NCI-H1436 (cell line): ENCODE measurements at regions not wholly inside any gene's neighbourhood (a gene's known extent, or its start where the extent isn't known, plus 50 kb on each side); places are given as distances from the start of the nearest gene placed in this dataset.
"Not testable (repeated sequence)": the region's sequence is repeated elsewhere in the genome, so short reads cannot be mapped to it uniquely, and the experiment has no call there.

Source experiments
- DNase-seq: peaks from one replicate; lab custom pipeline; 2025; lab: John Stamatoyannopoulos, UW

DNA sequence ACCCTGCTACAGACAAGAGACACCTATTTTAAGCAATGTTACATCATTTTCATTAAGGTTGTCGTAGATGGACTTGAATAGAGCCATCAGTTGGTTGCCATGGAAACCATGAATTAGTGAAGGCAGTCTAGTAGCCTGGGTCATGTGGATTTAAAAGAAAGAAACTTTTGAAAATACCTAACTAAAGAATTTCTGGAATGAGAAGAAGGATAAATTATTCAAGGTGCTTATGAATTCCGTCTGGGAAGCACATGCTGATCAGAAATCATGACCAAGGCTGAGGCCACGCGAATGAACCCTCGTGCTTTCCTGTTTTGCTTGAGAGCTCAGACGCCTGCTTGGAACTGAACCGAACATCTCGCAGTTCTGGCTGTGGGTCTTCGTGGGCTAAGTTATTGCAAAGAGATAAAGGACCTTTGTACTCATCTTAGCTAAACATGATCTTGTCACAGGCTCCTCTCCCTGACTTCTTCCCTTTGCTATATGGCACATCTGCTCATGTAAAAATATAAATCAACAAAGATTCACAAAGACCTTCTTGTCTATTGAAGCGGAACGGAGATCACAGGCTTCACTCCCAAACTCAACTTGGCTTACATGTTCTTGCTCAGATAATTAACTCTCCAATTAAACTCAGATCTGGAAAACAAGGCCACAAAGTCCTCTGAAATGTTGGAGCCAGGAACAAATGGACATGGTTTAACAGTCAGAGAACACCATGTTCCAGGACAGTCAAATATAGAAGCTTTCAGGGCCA, 140.2 kb downstream of the NUFIP1 start:
- DNase-seq, result no peak

DNA sequence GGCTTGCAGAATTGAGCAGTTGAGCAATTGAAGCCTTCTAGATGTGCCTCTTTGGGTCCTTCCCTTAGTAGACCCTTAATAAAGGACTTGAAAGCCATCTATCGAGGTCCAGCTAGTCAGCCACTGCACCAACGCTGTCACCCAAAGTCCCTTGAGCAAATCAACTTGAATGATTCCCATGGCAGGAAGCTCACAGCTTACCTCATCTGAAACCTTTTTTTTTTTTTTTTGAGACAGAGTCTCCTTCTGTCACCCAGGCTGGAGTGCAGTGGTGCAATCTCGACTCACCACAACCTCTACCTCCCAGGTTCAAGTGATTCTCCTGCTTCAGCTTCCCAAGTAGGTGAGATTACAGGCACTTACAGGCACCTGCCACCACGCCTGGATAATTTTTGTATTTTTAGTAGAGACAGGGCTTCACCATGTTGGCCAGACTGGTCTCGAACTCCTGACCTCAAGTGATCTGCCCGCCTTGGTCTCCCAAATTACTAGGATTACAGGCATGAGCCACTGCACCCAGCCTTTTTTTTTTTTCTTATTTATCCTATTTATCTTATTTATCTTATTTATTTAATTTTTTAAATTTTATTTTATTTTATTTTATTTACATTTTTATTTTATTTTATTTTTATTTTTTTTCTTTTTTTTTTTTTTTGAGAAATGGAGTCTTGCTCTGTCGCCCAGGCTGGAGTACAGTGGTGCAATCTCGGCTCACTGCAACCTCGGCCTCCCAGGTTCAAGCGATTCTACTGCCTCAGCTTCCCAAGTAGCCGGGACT, 143.8 kb downstream of the NUFIP1 start:
- not testable (repeated sequence) for DNase-seq

DNA sequence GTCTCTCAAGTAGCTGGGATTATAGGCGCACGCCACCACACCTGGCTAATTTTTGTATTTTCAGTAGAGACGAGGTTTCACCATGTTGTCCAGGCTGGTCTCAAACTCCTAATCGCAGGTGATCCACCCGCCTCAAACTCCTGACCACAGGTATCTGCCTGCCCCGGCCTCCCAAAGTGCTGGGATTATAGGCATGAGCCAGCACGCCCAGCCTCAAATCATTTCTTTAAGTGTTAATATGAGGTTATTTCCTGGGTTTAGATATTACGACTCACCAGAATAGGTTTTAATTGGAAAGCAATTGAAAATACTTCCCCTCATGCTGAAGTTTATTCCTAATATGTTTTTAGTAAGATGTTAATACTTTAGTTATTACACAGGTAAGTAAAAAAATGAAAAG, 144.5 kb downstream of the NUFIP1 start:
- DNase-seq, result no peak

GRCh38 chr13:44843403-44843802, 145.9 kb downstream of the NUFIP1 start:
- no peak for DNase-seq

GRCh38 chr13:44842158-44842557, 147.1 kb downstream of the NUFIP1 start:
- no peak for DNase-seq

DNA sequence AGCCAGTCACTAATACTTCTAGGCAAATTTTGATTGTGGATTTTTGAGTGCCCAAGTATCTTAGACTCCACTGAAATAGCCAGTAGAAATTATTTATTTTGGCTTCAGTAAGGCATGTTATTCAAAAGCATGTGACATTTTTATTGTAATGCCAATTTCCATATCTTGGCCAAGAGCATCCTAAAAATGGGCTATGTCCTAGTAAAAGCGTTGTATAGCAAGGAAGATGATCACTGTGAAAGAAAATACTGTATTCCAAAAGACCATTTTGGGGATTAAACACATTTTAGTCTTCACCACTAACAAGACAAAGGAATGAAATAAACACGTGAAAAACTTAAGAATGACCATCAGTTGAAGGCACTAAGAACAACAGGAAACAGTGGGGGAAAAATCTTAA, 149.1 kb downstream of the NUFIP1 start:
- no peak for DNase-seq

DNA sequence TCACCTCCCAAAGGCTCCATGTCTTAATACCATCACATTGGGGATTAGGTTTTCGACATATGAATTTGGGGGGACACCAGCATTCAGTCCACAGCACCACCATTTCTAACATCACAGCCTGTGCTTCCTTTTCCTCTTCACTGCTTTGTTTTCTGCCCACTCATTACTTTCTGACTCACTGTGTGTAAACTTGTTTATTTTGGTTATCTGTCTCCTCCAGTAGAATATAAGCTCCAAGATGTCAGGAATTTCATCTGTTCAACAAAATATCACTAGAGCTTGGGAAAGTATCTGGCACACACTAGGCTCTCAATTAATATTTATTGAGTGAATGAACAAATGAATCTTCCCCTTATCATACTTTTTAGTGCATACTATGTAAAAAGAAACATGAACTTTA, 152.0 kb downstream of the NUFIP1 start:
- DNase-seq, result no peak

DNA sequence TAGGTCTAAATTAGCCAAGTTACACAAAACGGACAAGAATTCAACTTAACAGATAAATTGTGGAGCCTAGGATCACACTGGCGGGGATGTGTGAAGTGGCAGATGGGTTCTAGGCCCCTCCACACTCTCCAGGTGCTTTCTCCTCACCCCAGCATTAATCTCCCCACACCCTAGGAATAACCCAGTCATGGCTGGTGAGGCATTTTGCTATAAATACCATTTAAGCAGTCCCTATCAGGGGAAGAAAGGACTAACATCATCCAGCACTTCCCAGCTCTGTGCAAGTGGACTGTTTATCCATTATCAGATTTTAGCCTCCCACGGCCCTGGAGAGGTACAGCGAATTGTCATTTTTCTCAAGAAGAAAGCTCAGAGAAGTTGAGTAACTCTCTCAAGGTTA, 154.9 kb downstream of the NUFIP1 start:
- no peak for DNase-seq

- DNase-seq, result no peak
Observed at GRCh38 chr13:44833626-44834025, 155.6 kb downstream of the NUFIP1 start.

GRCh38 chr13:44833139-44833538, 156.1 kb downstream of the NUFIP1 start:
- no peak for DNase-seq

- DNase-seq, result no peak
Observed at GRCh38 chr13:44826591-44827350, 162.5 kb downstream of the NUFIP1 start.

DNA sequence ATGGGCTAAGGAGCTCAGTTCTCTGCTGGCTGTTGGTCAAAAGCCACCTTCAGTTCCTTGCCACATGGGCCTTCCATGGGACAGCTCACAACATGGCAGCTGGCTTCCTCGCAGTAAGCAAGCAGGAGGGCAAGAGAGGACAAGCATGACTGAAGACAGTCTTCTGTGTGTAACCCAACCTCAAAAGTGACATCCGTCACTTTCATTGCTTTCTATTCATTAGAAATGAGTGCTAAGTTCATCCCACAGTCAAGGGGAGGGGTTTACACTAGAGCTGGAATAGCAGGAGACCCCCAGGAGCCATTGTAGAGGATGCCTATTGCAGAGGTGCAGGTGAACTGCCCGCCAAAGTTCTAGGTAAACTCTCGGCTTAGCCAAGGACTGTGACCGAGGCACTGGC, 163.3 kb downstream of the NUFIP1 start:
- DNase-seq, result no peak

- not testable (repeated sequence) for DNase-seq
Observed at GRCh38 chr13:44823555-44823954, 165.7 kb downstream of the NUFIP1 start.

DNA sequence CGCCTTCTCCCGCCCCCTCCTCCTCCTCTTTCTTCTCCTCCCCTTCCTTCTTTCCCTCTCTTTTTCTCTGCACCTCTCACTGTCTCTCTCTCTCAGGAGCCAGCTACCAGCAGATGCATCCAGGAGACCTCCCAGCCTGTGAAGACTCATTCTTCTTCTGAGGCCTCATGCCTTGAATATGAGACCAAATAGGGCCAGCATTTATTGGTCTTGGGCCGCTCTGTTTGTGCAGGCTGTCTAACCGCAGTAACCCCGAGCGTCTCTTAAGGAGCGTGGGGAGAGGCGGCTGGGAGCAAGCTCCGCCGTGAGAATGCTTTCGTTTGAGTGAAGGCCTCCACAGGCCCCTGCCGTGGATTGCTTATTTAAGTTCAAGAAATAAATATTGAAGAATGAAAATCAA, 167.0 kb downstream of the NUFIP1 start:
- DNase-seq, result no peak

GRCh38 chr13:44819772-44820171, 169.5 kb downstream of the NUFIP1 start:
- no peak for DNase-seq

- no peak for DNase-seq
Observed at GRCh38 chr13:44819245-44819644, 170.0 kb downstream of the NUFIP1 start.

- no peak for DNase-seq
Observed at GRCh38 chr13:44818428-44818827, 170.8 kb downstream of the NUFIP1 start.

- no peak for DNase-seq
Observed at GRCh38 chr13:44818016-44818415, 171.3 kb downstream of the NUFIP1 start.

- no peak for DNase-seq
Observed at GRCh38 chr13:44817131-44817671, 172.1 kb downstream of the NUFIP1 start.

DNA sequence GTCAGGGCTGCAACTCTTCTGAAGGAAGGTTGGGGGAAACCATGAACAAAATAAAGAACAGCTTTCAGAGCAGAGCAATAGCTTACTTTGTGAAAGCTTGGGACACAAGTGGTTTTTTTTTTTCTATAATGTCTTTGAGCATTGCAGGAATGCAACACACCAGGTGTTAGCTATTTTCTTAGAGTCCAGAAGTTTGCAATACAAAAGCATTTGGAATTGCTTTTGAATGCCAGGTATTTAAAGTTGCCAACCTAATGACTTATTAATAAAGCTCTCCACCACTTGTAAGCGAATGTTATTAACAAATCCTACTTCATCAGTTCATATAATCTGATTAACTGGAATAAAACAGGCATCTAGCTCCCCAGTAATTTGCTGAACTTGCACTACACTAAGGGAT, 172.6 kb downstream of the NUFIP1 start:
- DNase-seq, result no peak

GRCh38 chr13:44815623-44816022, 173.6 kb downstream of the NUFIP1 start:
- no peak for DNase-seq

DNA sequence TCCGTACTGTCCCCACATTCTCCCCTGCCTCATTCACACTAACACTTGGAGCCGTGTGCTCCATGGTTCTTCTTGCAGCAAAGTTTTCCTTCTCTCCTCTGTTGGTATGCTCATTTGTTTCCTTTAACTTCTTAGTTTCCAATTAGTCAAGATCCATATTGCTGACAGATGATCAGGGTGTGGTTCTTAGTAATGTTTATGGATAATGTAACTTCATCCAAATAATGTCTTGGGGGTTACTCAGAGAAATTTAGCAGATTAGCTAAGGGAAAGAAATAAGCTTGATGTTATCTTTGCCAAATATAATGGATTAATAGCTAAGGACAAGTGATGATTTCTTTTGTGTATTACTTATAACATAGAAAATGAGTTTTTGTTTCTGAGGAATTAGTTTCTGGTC, 174.4 kb downstream of the NUFIP1 start:
- DNase-seq, result no peak

GRCh38 chr13:44814161-44814560, 175.1 kb downstream of the NUFIP1 start:
- DNase-seq, result no peak
